RPMI7951 (cell line): ENCODE measurements at regions not wholly inside any gene's neighbourhood (a gene's known extent, or its start where the extent isn't known, plus 50 kb on each side); places are given as distances from the start of the nearest gene placed in this dataset.
A peak's percentile ranks its signal among the peaks of the same experiment; 100 is the strongest.

Experiments used
- DNase-seq: peaks from one replicate; pipeline ENCODE4 v3.0.0-alpha.2; 2012; ENCODE audit warnings: low read depth

GRCh38 chr4:10179957-10180602 is 63.5 kb upstream of the WDR1 start:
- no peak for DNase-seq

- no peak for DNase-seq
Observed at GRCh38 chr4:10178763-10179162, 62.2 kb upstream of the WDR1 start.

GRCh38 chr4:10175626-10176025 is 59.0 kb upstream of the WDR1 start:
- DNase-seq, result no peak

- no peak for DNase-seq
Observed at GRCh38 chr4:10173754-10174749, 57.5 kb upstream of the WDR1 start.

GRCh38 chr4:10173037-10173753 is 56.6 kb upstream of the WDR1 start:
- peak; percentile 13 for DNase-seq

GRCh38 chr4:10172278-10172921 is 55.8 kb upstream of the WDR1 start:
- DNase-seq, result no peak

- peak; percentile 11 for DNase-seq
Observed at GRCh38 chr4:10171055-10171454, 54.5 kb upstream of the WDR1 start.

GRCh38 chr4:10169839-10170387 is 53.3 kb upstream of the WDR1 start:
- no peak for DNase-seq

GRCh38 chr4:10168151-10168550 is 51.6 kb upstream of the WDR1 start:
- no peak for DNase-seq

GRCh38 chr4:10167201-10167600 is 50.6 kb upstream of the WDR1 start:
- no peak for DNase-seq
